ENCODE measurements at regions not wholly inside any gene's neighbourhood (a gene's known extent, or its start where the extent isn't known, plus 50 kb on each side); places are given as distances from the start of the nearest gene placed in this dataset.

DNA sequence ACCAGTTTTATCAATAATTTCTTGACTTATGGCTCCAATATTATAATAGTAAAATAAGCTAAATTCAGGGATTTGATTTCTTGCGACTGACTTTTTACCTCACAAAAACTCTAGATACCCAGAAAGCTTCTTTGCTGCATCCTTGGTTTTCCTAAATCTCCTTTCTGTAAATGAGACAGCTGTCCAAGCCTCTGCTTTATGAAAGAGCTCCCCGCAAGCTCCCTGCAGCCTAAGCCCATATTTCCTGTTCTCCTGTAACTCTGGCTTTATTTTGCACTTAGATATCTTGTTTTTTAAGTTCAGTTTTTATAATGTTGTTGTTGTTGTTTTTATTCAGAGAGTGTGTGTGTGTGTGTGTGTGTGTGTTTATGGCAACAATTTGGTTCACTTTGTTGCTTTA lies 361.7 kb upstream of the PKDCC start:
- no peak for DNase-seq (ENCODE audit: low read depth in 2 of 2)

DNA sequence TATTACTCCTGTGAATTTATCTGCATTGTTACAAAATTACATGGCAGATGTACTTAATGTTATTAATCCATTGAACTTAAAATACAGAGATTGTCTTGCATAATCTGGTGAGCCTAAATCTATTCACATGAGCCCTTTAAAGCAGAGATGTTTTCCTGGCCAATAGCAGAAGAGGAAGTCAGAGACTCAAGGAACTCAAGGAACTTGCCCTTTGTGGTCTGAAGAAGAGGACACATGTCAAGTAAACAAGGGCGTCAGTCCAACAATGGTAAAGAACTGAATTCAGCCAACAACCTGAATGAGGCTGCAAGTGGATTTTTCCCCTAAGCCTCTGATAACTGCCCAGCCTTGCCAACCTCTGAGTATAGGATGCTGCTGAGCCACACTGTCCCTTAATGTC lies 356.3 kb upstream of the PKDCC start:
- DNase-seq (ENCODE audit: low read depth in 2 of 2): no peak

DNA sequence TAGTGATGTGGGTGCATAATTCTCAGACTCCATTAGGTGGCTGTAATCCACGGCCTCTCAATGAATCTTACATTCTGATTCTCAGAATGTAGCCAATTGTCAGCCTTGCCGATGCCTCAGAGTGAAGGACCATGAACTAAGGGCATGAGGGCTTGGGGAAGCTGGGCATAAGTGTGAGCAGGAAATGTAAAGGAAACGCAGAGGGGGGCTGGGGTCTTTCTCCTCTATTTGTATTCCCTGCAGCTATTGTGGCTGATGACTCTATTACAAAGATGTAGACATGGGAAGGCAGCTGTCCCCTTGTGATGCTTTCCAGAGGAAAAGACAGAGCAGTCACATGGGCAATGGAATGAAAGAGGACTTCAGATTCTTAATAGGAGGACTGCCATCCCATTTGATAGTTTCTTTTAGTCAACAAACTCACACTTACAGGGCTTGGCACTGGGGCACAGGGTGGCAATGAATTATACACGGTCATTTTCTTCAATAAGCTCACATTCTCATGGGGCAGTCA lies 353.2 kb upstream of the PKDCC start:
- no peak for DNase-seq (ENCODE audit: low read depth in 2 of 2)

DNA sequence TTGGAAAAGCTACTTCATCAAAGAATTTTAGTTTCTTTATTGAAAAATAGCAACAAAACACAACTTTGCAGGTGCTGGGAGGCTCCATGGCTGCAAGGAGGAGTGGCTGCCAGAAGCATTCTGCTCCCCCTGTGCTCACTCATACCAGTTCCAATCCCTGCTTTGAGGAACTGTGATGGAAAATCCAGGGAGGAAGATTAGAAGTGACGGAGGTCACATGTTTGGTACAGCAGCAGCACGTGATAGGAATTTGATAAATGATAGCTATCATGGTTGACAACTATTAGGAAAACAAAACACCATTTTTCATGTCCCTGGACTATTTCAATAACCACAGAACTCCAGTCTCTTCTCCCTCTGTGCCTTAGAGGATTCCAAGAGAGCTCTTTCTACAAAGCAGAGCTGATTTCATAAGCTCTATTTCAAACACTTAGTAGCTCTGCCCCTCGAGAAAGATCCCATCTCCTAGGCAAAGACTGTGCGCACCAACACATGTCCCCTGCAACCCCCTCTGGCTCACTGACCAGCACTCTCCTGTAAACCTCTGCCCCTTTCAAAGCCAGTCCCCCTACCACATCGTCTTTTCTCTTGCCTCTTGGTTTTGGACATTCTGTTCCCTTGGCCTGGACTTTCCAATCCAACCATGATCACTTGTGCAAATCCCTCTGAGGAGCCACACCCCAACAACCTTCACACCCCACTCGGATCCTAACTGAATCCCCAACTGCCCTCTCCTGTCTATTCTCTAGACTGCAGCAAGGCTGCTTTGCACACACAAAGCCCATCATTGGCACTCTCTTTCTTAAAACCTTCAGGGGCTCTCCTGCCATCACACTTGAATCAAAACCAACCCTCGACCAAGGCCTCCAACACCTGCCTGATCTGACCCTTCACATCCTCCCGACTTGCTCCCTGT lies 352.4 kb upstream of the PKDCC start:
- DNase-seq (ENCODE audit: low read depth in 2 of 2): no peak

DNA sequence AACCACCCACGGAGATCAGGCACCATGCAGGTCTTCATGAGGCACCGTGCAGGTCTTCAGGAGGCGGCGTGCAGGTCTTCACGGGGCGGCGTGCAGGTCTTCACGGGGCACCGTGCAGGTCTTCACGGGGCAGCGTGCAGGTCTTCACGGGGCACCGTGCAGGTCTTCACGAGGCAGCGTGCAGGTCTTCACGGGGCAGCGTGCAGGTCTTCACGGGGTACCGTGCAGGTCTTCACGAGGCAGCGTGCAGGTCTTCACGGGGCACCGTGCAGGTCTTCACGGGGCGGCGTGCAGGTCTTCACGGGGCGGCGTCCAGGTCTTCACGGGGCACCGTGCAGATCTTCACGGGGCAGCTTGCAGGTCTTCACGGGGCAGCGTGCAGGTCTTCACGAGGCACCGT lies 350.4 kb upstream of the PKDCC start:
- no peak for DNase-seq (ENCODE audit: low read depth in 2 of 2)

DNA sequence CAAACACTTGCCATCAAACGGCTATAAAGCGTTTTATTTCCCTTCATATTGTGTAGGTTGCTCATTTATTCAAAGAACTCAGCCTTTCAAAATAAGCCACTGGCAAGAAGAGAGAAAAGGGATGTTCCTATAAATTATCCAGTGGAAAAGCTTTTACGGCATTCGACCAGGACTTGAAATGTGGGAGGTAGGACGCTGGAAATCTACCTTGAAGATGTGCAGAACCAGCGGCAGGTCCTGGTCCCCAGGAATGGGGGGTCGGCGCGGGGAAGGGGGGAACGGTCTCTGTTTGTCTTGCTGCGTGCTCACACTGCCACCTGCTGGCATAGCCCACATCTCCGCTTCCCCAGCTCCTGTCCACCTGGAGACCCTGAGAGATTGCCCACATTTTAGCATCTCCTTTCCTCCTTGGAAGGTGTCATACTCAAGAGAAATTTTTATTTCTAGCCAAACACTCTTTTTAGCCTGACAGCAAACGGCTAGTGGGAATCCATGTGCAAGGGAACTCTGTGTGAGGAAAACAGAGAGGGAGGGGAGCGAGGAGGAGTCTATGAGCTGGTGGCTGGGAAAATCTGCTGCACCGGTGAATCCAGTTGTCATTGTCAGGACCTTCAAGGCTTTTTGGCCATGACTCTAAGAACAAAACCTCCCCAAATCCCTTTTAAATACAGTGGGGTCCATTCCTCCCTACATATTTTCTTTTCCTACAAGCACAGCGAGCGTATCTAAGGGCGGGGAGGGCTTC lies 349.0 kb upstream of the PKDCC start:
- no peak for DNase-seq (ENCODE audit: low read depth in 2 of 2)

DNA sequence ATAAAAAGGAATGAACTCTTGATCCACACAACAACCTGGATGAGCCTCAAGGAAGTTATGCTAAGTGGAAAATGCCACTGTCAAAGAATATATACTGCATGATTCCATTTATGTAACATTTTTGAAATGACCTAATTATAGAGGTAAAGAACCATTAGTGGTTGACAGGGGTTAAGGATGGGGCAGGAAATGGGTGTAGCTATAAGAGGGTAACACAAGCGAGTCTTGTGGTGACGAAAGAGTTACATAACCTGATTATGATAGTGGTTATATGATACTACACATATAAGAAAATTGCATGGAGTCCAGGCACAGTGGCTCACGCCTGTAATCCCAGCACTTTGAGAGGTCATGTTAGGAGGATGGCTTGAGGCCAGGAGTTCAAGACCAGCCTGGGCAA lies 346.6 kb upstream of the PKDCC start:
- DNase-seq (ENCODE audit: low read depth in 2 of 2): no peak

DNA sequence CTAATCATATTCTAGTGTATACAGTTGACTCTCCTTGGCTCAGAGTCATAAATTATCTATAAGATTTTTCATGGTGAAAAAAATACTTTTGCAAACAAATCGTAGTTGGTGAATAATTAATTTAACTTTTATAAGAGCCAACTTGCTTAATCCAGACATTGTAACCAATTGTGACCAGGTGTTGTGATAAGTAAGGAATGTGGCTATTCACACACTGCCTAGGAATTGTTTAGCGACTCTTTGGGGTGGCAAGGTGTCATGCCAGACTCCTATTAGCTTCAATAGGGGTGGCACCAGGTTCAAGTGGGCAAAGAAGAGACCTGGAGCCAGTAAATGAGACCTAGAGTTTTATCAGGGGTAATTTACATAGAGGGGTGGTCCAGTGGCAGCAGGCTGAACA lies 344.7 kb upstream of the PKDCC start:
- no peak for DNase-seq (ENCODE audit: low read depth in 2 of 2)

DNA sequence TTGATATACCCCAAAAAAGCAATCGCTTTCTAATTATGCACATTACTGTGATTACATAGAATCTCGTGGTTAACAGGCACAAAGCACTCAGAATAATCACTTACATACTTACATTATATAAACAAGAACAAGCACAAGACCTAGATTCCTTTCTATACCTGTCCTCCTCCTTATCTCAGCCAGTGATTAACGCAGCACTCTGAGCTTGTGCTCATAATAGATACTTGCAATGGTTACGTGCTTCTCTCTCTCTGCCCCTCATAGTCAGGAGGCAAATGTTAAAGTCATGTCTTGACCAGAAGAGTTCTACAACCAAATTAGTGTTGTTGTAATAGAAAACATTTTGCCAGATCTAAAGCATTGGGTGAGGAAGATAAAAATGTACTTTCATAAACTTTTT lies 342.2 kb upstream of the PKDCC start:
- no peak for DNase-seq (ENCODE audit: low read depth in 2 of 2)

DNA sequence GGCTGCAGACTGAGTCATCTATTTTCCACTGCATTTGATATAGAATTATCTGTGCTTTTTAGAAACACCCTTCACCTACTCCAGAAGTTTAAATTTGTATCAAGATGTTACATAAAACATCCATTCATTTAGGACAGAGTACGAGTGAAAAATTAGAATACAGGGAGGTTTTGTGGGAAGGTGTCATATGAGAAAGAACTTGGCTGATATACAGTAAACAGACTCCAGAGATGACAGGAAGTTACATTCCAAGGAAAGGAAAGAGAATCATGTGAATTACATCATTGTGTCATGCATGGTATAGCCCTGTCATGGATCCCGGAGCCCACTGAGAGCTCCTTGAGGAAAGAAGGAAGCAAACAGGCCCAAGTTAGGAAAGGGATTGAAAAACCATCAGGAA lies 341.5 kb upstream of the PKDCC start:
- DNase-seq (ENCODE audit: low read depth in 2 of 2): no peak

DNA sequence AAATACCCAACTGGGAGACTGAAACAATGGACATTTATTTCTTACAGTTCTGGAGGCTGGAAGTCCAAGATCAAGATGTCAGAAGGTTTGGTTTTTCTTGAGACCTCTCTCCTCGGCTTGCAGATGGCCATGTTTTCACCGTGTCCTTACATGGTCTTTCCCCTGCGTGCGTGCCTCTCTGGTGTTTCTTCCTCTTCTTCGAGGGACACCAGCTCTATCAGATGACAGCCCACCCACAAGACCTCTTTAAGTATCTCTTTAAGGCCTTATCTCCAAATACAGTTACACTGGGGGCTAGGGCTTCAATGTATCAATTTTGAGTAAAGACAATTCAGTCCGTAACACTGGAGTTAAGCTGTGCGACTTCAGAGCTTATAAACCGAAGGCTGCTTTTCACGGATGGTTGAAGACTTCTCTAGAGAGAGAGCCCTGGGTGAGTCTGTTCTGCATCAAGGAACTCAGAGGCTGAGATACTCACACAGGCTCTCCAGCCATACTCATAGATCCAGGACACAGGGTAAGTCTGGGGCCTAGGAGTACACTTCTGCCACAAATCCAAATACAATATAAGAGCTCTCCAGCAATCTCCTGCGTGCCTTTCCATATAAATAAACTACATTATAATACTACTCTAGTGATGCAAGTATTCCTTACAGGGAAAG lies 339.9 kb upstream of the PKDCC start:
- no peak for DNase-seq (ENCODE audit: low read depth in 2 of 2)

DNA sequence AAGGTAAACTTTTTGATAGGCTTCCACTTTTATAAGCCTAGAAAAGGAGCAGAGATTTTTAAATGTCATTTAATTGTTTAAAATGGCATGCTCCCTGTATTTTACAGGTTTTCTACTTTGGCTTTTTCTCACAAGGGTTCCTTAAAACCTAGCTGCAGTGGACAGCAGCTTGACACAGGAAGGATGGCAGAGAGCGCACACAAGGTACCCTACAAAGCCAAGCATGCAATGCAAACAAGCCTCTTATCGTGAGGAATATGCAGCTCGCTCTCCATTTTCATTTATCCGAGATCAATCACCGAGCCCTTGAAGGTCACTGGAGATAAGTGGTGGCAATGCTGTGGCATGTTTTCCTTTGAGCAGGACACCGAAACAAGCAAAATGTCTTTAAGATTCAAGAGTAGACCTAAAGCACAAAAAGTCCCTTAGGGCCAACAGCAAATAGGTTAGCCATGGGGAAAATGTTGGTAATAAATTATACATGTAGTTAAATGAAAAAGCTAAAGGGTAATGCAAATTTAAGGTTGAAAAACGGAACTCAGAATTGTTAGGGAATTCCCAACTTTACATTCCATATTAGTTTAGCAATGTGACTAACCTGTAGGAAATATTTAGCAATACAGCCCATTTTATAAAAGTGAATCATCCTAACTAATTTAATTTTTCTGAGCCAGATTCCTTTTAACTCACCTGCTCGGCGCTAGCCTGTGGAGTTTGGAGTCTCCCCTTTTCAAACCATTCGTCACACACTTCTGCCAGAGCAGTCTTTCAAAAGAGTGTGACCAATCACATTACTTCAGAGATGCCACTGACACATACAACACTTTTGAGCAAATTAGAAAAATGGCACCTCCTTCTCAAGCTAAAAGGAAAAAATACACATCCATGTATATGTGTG lies 337.9 kb upstream of the PKDCC start:
- no peak for DNase-seq (ENCODE audit: low read depth in 2 of 2)

DNA sequence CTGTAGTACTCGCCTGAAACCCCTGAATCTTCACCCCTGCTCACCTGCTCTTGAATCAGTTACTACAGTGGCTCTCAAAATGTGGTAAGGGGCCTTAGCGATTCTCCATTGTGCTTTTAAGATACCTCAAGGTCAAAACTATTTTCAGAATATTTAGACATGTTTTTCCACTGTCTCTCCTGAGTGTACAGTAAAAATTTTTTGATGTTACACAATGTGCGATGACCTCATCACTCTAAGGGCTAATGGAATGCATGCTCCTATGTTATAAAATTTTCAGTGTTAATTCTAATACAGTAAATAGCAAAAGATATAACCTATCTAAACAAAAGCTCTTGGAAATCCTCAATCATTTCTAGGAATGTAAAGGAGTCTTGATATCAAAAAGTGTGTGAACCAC lies 336.9 kb upstream of the PKDCC start:
- DNase-seq (ENCODE audit: low read depth in 2 of 2): no peak

DNA sequence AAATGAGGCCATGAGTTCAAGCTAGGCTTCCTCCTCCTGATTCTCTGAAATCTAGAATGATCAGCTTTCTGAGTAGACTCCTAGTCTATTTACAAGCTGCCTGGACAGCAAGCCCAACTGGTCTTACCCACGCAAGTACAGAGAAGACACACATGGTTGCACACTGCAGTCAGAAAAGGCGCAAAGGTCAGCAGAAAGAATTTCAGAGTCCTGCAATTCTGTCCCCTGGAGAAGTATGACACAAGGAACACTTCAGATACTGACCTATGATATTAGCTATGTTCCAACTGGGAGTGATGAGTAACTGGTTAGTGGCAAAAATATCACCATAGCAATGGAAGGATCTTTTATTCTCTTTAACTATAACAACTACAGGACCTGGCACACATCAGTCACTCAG lies 336.1 kb upstream of the PKDCC start:
- no peak for DNase-seq (ENCODE audit: low read depth in 2 of 2)

DNA sequence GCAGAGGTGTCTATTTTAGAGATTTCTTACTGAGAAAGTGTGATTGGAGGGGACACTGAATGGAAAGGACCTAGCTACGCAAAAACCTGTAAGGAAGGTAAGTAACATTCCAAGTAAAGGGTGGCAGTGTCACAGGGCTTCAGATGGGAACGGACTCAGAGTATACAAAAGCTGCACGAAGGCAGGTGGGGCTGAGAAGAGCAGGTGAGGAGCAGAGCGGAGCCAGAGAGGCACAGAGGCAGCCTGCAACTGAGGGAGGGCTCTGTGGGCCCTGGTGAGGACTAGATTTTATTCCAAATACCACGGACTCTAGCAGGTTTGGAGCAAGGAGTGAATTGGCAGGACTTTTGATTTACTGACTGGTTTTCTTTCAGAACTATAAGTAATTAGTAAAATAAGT lies 331.3 kb upstream of the PKDCC start:
- DNase-seq (ENCODE audit: low read depth in 2 of 2): no peak

DNA sequence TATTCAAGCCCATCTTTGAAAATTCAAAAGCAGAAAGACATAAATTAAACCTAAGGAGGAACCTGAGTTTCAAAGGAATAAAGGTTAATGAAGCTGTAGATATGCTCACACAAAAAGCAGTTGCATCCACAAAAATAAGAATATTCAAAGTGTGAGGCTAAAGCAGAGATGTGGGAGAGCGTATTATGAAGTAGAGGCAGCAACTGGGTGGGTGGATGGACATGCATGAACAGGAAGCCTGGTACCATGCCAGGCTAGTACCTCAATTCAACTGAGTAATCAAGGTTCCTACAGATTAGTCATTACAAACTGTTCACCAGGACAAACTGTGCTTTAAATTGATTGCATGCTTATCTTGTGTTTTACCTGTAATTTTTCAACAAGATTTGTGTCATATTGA lies 330.0 kb upstream of the PKDCC start:
- no peak for DNase-seq (ENCODE audit: low read depth in 2 of 2)

DNA sequence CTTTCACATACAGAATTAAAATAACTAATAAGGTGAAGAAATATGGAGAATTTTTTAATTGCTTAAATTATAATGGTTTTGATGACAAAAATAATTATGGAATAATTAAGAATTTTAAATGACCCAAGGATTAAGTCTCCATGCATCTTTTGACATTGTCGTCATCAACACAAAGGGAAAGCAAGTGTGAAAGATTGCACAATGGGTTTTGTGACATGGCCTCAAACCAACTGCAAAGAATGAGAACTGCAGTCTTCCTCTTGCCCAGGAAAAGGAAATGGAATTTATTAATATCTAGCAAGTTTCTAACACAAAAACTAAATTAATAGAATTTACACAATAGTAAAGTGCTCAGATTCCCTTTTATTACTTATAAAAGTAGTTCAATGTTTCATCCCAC lies 329.1 kb upstream of the PKDCC start:
- no peak for DNase-seq (ENCODE audit: low read depth in 2 of 2)

DNA sequence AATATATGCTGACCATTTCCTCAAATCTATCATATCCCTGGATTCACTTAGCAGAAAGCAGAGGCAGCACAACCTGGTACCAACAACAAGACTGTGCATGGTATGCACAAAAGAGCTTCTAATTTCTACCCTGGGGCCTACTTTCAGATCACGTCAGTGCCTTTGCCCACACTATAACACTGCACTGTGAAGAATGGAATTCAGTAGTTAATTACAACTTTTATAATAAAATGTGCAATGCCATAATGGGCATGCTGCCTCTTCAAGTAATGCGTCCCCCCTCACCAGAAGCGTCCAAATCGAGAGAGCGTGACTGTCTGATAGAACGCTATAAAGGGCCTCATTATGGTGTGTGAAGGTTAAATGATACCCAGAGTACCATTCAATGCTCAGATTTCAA lies 328.1 kb upstream of the PKDCC start:
- DNase-seq (ENCODE audit: low read depth in 2 of 2): no peak

DNA sequence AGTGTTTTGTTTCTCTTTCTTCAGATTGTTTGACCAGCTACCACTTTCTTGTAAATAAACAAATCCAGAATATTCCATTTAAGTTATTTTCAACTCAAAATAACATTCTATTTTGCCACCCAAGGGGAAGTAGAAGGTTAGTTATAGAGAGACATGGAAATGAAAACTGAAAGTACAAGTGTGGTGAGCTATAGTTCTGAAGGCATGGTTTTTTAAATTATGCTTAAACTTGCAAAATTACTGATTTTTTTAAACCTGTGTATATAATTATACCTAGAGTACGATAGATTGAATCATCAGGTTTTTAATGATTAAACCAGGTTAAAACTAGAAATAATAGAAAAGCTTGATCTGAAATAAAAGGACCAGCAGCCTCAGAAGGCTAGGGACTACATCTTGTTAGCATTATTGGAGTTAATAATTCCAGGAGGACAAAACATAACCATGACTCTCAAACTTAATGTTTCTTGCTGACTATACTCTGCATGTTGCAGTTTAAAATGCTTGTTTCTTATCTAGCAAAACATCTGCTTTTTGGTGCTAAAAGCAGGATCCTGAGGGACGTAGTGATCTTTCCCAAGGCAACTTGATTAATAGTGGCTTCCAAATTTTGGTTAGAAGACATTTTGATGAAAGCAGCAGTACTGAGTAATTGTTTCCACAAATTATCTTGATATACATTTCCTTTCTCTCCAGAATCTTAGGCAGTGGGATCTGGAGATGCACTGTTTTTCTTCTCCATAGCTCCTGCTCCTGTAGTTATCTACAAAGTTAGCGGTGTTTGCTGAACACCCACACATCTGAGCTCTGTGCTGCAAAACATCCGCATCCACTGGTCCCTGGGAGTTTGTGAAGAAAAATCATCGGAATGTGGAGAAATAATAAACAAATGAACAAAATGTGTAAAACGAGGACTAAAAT lies 327.2 kb upstream of the PKDCC start:
- DNase-seq (ENCODE audit: low read depth in 2 of 2): no peak

DNA sequence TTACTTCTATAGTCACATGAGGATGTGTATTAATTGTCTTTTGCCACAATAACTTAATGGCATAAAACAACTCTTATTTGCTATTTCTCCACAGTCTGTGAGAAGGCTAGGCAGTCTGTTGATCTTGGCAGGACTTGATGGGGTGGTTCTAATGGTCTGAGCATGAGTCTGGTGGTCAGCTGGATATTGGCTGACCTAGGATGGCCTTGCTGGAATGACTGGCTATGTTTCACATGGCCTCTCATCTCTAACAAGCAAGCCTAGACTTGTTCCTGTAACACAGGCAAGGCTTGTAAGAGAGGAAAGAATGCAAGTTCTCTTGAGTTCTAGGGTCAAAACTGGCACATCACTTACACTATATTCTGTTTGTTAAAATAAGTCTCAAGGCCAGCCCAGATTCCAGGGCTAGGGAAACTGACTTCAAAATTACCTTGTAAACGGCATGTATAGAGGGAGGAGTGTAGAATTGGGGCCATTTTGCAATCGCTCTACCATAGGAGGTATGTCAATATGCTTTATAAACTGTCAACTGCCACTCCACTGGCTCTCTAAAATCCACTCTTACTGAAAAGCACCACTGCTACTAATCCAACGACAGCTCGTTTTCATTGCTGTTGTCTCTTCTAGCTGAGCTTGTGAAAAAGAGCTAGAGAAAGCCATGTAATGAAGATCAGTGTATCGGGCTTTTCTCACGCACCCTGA lies 325.0 kb upstream of the PKDCC start:
- DNase-seq (ENCODE audit: low read depth in 2 of 2): no peak
